HPDE6-E6E7 (cell line): ENCODE measurements at regions not wholly inside any gene's neighbourhood (a gene's known extent, or its start where the extent isn't known, plus 50 kb on each side); places are given as distances from the start of the nearest gene placed in this dataset.
"Not testable (repeated sequence)": the region's sequence is repeated elsewhere in the genome, so short reads cannot be mapped to it uniquely, and the experiment has no call there.

Experiments
- DNase-seq: peaks from one replicate; pipeline ENCODE4 v3.0.0; 2011; ENCODE audit warnings: missing footprints; ENCODE audit errors: extremely low spot score

- no peak for DNase-seq
Observed at GRCh38 chr1:119191325-119191724, 50.9 kb upstream of the WARS2 start.

DNA sequence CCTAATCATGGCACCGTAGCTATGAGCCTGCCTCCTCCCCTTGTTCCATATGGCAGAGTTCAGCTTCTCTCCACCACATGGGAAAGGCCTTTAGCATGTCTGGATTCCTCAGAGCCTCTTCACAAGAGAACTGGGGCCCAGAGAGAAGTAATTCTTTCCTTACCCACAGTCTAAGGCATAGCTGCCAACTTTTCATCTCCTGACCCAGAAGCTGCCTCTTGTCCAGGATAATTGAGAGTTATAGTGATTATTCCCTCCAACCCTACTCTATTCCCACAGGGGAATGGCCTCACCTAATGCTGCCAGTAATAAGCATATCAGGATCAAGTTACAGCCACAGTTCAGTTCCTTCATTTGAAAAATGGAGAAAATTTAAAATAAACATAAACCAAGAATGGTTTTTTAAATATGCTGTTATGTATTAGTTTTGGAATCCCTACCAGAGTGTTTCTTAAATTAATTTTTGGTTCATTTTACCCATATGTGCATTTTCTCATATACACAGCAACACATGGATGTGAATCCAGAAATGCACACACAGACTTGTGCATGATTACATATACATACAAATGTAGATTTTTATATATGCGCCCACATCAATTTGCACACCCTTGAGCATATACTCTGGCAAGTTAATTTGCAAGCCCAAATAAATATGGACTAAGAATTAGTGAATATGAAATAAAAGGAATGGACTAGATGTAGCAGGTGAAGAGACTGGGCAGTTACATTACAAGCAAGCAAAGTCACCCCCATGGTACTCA is 63.9 kb upstream of the WARS2 start:
- DNase-seq, result no peak

GRCh38 chr1:119204961-119205357 is 64.5 kb upstream of the WARS2 start:
- DNase-seq, result no peak

- no peak for DNase-seq
Observed at GRCh38 chr1:119209061-119209460, 68.6 kb upstream of the WARS2 start.

DNA sequence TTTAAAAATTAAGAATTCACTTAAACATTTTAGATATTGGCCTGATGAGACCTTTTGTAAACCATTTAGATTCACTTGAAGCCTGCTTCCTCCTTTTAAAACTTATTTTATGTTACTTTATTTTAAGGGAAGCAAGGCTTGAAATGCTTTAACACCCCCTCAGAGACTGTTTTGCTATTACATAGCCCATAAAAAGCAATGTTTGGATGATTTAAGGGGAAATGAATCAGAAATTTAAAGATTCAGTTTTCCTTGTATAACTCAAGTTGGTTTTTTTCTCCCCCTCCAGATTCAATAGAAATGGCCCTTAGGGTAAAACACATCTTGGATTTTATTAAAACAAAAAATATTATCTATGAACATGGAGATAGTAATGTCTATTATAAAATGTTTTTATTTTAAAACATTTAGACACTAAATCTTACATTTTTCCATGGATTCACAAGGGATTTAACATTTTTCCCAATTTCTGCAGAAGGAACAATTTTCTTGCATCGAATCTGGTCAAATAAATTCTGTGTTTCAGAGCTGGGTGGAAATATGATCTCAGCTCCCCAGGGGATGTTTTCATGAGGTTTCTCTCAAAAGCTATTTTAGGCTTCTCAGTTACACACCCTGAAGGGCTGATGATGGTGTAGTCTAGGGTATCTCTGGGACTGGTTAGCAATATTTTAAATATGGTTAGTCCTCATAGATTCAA is 69.3 kb upstream of the WARS2 start:
- no peak for DNase-seq

DNA sequence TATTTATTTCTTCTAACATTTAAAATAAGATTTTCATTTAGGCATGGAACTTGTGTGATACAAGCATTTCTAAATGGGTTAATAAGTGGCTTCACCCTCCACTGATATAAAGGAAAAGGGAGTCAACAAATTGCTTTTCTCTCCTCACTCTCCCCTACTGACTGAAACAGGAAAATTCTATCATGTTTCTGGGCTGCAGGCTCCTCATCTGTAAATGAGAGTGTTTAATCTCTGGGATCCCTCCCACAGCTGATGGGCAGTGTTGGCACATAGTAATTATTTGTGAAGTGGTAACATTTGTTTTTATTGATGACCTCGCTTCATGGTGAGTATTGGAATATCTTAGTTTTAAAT is 69.8 kb upstream of the WARS2 start:
- DNase-seq, result no peak

DNA sequence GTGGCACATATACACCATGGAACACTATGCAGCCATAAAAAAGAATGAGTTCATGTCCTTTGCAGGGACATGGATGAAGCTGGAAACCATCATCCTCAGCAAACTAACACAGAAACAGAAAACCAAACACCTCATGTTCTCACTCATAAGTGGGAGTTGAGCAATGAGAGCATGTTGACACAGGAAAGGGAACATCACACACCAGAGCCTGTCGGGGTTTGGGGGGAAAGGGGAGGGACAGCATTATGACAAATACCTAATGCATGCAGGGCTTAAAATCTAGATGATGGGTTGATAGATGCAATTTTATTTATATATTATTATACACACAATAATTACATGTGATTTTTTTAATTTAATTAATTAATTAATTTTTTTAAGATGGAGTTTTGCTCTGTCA is 72.8 kb upstream of the WARS2 start:
- DNase-seq, result not testable (repeated sequence)

DNA sequence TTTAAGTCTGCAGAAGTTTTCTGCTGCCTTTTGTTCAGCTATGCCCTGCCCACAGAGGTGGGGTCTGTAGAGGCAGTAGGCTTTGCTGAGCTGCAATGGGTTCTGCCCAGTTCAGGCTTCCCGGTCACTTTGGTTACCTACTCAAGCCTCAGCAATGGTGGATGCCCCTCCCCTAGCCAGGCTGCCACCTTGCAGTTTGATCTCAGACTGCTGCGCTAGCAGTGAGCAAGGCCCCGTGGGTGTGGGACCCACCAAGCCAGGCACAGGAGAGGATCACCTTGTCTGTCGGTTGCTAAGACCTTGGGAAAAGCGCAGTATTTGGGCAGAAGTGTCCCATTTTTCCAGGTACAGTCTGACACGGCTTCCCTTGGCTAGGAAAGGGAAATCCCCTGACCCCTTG is 74.5 kb upstream of the WARS2 start:
- DNase-seq, result not testable (repeated sequence)

GRCh38 chr1:119217309-119217828 is 76.9 kb upstream of the WARS2 start:
- no peak for DNase-seq

- DNase-seq, result no peak
Observed at GRCh38 chr1:119219711-119220110, 79.3 kb upstream of the WARS2 start.

DNA sequence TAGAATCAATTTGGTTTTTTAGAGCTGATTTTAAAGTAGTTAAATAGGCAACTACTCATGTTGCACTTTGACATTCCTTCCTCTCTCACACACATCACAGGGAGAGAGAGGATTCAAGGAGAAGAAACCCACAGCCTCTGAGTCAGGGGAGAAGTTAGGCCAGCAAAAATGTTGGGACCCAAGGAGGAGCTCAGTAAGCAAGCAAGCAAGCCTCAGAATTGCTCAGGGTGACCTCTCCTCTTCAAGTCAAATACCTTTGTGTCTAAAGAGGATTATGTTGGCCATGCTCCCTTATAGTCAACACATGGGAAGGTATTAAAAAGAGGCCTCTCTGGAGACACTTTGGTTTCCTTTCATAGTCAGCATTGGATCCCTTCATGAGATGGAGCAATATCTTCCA is 80.5 kb upstream of the WARS2 start:
- no peak for DNase-seq

DNA sequence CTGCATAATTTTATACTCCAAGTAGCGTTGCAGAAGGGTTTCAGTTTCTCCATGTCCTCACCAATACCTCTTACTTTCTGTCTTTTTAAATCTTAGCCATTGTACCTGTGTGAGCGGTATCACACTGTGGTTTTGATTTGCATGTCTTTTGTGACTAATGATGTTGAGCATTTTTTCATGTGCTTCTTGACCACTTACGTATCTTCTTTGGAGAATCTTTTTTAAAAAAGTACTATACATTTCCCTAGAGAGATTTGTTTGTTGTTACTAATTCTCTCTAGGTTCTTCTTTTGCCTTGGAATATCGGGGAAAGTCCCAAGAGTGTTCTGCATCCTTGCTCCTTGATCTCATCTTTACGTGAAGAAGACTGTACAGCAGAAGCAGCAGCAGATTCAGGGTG is 81.8 kb upstream of the WARS2 start:
- no peak for DNase-seq

DNA sequence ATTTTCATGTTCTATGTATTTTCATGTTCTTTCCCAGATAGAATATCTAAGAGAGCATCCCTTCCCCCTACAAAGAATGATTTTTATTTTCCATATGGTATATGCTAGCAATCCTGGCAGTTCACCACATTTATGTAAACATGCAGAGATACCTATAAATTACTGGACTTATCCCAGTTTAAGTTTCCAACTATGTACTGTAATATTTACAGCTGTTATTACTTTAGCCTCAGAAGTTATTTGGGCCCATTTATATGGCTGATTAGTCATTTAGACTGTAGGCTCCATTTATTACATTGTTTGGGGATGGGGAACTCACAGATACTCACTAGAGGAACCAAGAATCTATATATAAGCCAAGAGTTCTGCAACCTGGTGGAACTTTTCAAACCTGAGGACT is 84.8 kb upstream of the WARS2 start:
- DNase-seq, result no peak

- DNase-seq, result no peak
Observed at GRCh38 chr1:119225831-119226230, 85.4 kb upstream of the WARS2 start.

GRCh38 chr1:119226321-119226720 is 85.9 kb upstream of the WARS2 start:
- no peak for DNase-seq

DNA sequence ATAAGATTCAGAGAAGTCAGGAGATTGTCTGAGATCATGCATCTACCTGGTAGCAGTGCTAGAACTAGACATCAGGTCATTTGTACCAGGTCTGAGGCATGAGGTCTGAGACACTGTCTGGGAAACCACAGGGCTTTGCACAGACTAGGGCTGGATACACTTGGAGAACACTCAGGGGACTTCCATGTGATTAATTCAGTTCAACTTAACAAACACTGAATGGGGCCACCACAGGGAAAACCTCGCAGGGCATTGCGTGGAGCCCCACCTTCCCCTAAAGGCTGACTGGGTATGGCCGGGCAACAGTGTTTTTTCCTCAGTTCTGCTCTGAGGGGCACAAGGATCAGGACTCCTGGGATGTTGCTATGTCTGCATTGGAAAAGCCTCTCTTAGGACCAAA is 86.5 kb upstream of the WARS2 start:
- DNase-seq, result no peak

DNA sequence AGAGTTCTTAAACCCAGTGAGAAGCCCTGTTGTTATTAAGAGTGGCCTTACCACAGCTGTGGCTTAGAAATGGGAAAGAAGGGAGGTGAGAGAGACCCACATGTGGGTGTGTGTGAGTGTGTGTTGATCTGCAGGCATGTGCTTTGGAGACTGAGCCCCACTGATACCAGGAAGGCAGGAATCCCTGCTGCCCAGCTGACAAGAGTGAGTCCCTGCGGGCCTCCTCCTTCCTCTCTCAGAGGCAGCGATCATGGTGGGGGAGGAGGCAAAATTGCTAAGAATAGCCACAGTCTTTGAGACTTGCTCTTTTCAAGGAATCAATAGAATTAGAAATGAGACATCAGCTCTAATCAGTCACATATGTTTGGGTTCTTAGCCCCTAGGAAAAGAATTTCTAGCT is 87.0 kb upstream of the WARS2 start:
- no peak for DNase-seq

- DNase-seq, result no peak
Observed at GRCh38 chr1:119228335-119229080, 88.1 kb upstream of the WARS2 start.

GRCh38 chr1:119235120-119235519 is 94.7 kb upstream of the WARS2 start:
- no peak for DNase-seq

DNA sequence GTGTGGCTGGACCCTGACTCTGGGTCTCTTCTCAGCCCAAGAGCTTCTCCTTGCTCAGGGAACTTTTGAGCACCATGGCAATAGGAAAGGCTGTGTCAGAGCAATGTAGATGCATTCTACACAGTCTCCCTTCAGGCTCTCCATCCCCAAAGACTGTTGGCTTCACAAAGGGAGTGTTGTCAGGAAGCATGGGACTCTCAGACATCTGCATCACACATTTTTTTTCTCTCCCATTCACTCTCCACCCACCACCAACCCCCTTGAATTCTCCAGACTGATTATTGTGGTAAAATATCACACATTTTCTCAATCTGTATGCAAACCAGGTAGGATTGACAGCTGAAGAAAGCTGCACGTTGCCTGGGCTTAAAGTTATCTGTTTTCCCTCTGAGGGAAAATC is 105.4 kb upstream of the WARS2 start:
- DNase-seq, result no peak

GRCh38 chr1:119249283-119249682 is 108.8 kb upstream of the WARS2 start:
- no peak for DNase-seq

DNA sequence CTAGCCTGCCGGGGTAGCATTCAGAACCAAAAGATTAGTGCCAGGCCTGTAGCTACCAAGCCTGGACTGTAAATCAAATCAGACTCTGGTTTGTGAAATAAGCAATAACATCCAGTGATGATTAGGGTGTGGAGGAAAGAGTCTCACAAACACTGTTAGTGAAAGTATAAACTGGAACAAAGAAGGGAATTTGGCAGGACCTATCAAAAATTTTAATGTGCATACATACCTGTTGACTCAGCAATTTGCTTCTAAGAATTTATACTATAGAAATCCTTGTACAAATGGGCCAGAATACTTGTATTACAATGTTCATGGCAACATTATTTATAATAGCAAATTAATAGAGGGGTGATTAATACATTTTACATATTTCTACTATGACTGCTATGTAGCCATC is 109.8 kb upstream of the WARS2 start:
- no peak for DNase-seq

GRCh38 chr1:119251751-119252150 is 111.3 kb upstream of the WARS2 start:
- no peak for DNase-seq
